22Rv1 (cell line): ENCODE measurements at regions not wholly inside any gene's neighbourhood (a gene's known extent, or its start where the extent isn't known, plus 50 kb on each side); places are given as distances from the start of the nearest gene placed in this dataset.

ENCODE experiments used
- CTCF ChIP-seq: fragments of 450-650 bp; IDR thresholded peaks from 2 replicates; pipeline ENCODE4 v1.5.1; 2017; ENCODE audit warnings: mild to moderate bottlenecking
- ZFX ChIP-seq: fragments of 450-650 bp; IDR thresholded peaks from 2 replicates; pipeline ENCODE4 v1.6.1; 2017; ENCODE audit warnings: antibody characterized with exemption, borderline replicate concordance

GRCh38 chr15:26126819-26127387 lies 263.8 kb upstream of the ATP10A start:
- no peak for TF ChIP-seq CTCF
- TF ChIP-seq ZFX, result no peak
